ENCODE measurements at regions not wholly inside any gene's neighbourhood (a gene's known extent, or its start where the extent isn't known, plus 50 kb on each side); places are given as distances from the start of the nearest gene placed in this dataset.

DNA sequence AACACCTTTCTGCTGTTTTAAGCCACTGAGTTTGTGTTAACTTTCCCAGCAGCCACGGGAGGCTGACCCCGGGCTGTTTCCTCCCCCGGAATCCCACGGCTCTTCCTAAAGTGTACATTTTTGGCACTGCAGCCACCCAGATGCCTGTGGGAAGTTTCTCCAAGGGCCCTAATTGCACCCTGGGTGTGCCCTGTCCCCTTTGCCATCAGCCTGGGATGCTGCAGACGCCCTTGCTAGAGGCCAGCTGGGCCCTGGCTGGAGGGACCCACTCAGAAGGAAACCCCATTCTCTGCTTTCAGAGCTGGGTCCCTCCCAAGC, 883.3 kb downstream of the BRD1 start (continued):
- TF ChIP-seq FLYWCH1 (CRISPR knock-in tag; IDR thresholded peaks at IDR 0.05) = no peak
- TF ChIP-seq, protein P1, sequence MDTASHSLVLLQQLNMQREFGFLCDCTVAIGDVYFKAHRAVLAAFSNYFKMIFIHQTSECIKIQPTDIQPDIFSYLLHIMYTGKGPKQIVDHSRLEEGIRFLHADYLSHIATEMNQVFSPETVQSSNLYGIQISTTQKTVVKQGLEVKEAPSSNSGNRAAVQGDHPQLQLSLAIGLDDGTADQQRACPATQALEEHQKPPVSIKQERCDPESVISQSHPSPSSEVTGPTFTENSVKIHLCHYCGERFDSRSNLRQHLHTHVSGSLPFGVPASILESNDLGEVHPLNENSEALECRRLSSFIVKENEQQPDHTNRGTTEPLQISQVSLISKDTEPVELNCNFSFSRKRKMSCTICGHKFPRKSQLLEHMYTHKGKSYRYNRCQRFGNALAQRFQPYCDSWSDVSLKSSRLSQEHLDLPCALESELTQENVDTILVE (CRISPR knock-in tag; IDR thresholded peaks at IDR 0.05) = no peak
- TF ChIP-seq TCF12 (IDR thresholded peaks at IDR 0.05) = no peak
- no peak for TF ChIP-seq TCF12 (CRISPR knock-in tag; IDR thresholded peaks at IDR 0.05)
- TF ChIP-seq FOSL1 (CRISPR knock-in tag; IDR thresholded peaks at IDR 0.05; ENCODE audit: borderline replicate concordance) = no peak
- no peak for TF ChIP-seq ZNF737 (CRISPR knock-in tag; IDR thresholded peaks at IDR 0.05; ENCODE audit: borderline replicate concordance)
- TF ChIP-seq ELF3 (CRISPR knock-in tag; IDR thresholded peaks at IDR 0.05) = no peak
- no peak for TF ChIP-seq RAD51 (IDR thresholded peaks at IDR 0.05; ENCODE audit: borderline replicate concordance)
- TF ChIP-seq ZNF547 (CRISPR knock-in tag; IDR thresholded peaks at IDR 0.05) = no peak

DNA sequence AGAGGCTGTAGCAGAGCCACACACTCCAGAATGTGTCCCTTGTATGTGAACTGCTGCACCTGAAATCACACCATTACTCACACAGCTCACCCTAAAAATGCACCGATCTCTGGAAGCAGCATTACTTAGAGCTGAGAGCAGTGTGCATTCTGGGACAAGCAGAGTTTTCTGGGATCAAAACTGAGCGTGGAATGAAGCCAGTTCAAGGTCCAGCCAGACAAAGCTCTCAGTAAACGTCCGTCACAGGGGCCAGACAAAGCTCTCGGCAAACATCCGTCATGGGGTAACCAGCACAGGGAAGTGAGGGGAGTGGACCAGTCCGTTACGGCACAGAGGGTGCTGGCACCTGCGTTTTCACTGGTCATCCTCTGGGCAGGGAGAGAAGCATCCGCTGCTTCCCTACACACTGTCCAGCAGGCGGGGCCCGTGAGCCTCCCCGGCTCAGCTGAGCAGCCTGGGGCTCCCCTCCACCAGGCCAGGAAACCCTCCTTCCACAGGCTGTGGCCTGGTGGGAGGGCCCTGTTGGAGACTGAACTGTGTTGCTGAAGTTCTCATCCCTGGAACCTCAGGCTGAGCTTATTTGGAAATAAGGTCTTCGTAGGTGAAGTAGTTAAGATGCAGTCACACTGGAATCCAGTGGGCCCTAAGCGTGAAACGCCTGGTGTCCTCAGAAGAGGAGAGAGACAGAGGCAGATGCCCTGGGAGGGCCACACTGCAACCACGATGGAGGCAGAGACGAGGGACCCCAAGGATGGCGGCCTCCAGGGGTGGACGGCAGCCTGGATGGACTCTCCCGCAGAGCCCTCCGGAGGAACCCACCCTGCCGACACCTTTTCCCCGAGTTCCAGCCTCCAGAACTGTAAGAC, 883.9 kb downstream of the BRD1 start:
- no peaks in the 10 kb centered on the region for H3K79me2 ChIP-seq (ENCODE audit: insufficient read depth, low read length)
- no peaks in the 10 kb centered on the region for H3K36me3 ChIP-seq (replicated peaks in 1 of 2; ENCODE audit: control insufficient read depth in 1 of 2, insufficient read depth in 2 of 2, low read length in 2 of 2)
- in situ Hi-C loops (cut with HindIII; ENCODE audit: extremely low pct_ligation_motif_present, low pct_unique_long_range_greater_than_20kb) = loop anchor here (10.0 kb wide), 1 partner anchor 361 kb away; no protein-coding TSS in a partner anchor
- WGBS (ENCODE audit: low lambda C conversion rate) = 30% methylated on average over 17 of the region's 24 CpGs
- DNase-seq (ENCODE audit: low spot score) = peak; percentile 97
- peaks cover 69% of the 10 kb centered on the region for H3K4me1 ChIP-seq (ENCODE audit: insufficient read depth, low read length)
- no peak overlapping the region for H2AFZ ChIP-seq (ENCODE audit: low read length)
- H3K4me3 ChIP-seq (replicated peaks in 1 of 3; ENCODE audit: insufficient read depth in 1 of 3, low read depth in 2 of 3, low read length in 3 of 3) = peak overlapping the region in 1 of 3 experiments; percentile 25; a peak in 1 of 6 replicates
- no peaks in the 10 kb centered on the region for H4K20me1 ChIP-seq (ENCODE audit: insufficient read depth, low read length)
- ChIA-PET POLR2A (interaction anchor here (0.5 to 2.8 kb wide), 6 partner anchors 10 to 266 kb away, joined by 3 to 14 read pairs (median 6); no protein-coding TSS in a partner anchor), CTCF (ENCODE audit: low intra/inter-chr PET ratio, low total read pairs) (interaction anchor here (0.6 to 0.9 kb wide), 4 partner anchors 20 to 25 kb away, joined by 3 to 5 read pairs (median 3); no protein-coding TSS in a partner anchor)
- FAIRE-seq = peak; percentile 98
- H3K27me3 ChIP-seq (ENCODE audit: control insufficient read depth in 1 of 2, insufficient read depth in 2 of 2, low read length in 2 of 2) = no peaks in the 10 kb centered on the region
- H3K27ac ChIP-seq (ENCODE audit: extremely low read length, insufficient read depth, low read length) = peak overlapping the region; percentile 85
- peak overlapping the region; percentile 44 for H3K9ac ChIP-seq (ENCODE audit: insufficient read depth, low read depth, low read length)
- H3K4me2 ChIP-seq (ENCODE audit: low read depth, low read length) = peak overlapping the region; percentile 62
- intact Hi-C loops (cut with micrococcal nuclease; ENCODE audit: unreplicated experiment) = loop anchor here (1.0 kb wide), 1 partner anchor 24 kb away; no protein-coding TSS in a partner anchor
- ATAC-seq = peak; percentile 96
- BruUV-seq (replicated peaks) = TSS peak; percentile 46
- no peaks in the 10 kb centered on the region for H3K9me3 ChIP-seq (ENCODE audit: low read length)
- peak; percentile 55; the same call in 1 of the 2 replicates for TF ChIP-seq ISL2 (CRISPR knock-in tag; IDR thresholded peaks at IDR 0.05)
- 0 out of 2 replicates have a peak, but pooled peaks have one; percentile 29 for TF ChIP-seq ARNT2 (CRISPR knock-in tag; IDR thresholded peaks at IDR 0.05; ENCODE audit: low read depth)
- no peak for TF ChIP-seq AGO1 (IDR thresholded peaks at IDR 0.05; ENCODE audit: low read depth, low read length, poor library complexity, severe bottlenecking)
- TF ChIP-seq ESRRA (CRISPR knock-in tag; IDR thresholded peaks at IDR 0.05; ENCODE audit: low read depth) = peak; percentile 56; the same call in 1 of the 2 replicates
- TF ChIP-seq EHMT2 (IDR thresholded peaks at IDR 0.05; ENCODE audit: borderline replicate concordance, low read depth, low read length) = no peak
- TF ChIP-seq, protein P2, sequence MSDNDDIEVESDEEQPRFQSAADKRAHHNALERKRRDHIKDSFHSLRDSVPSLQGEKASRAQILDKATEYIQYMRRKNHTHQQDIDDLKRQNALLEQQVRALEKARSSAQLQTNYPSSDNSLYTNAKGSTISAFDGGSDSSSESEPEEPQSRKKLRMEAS (IDR thresholded peaks at IDR 0.05) = peak; percentile 63; the same call in 1 of the 2 replicates
- TF ChIP-seq RBFOX2 (IDR thresholded peaks at IDR 0.05; ENCODE audit: low read depth, low read length) = no peak
- TF ChIP-seq ZNF557 (CRISPR knock-in tag; IDR thresholded peaks at IDR 0.05) = no peak
- TF ChIP-seq KDM1A (CRISPR knock-in tag; IDR thresholded peaks at IDR 0.05) = peak; percentile 73; the same call in 1 of the 2 replicates

Data from HepG2 (cell line).